GM21367 (cell line): ENCODE measurements at regions not wholly inside any gene's neighbourhood (a gene's known extent, or its start where the extent isn't known, plus 50 kb on each side); places are given as distances from the start of the nearest gene placed in this dataset.
"Not testable (repeated sequence)": the region's sequence is repeated elsewhere in the genome, so short reads cannot be mapped to it uniquely, and the experiment has no call there.

Experiments used
- ATAC-seq: cut with Tn5 transposase; IDR thresholded peaks from one replicate; pipeline ENCODE4 v1.9.1; 2021; ENCODE audit not compliant: unreplicated experiment

GRCh38 chr7:112668561-112668960 lies 121.6 kb downstream of the TMEM168 start:
- ATAC-seq = no peak

- no peak for ATAC-seq
Observed at GRCh38 chr7:112669306-112669705, 120.9 kb downstream of the TMEM168 start.

- ATAC-seq = no peak
Observed at GRCh38 chr7:112670193-112670592, 120.0 kb downstream of the TMEM168 start.

GRCh38 chr7:112678626-112679025 lies 111.6 kb downstream of the TMEM168 start:
- no peak for ATAC-seq

GRCh38 chr7:112689466-112690177 lies 100.6 kb downstream of the TMEM168 start:
- not testable (repeated sequence) for ATAC-seq

GRCh38 chr7:112692333-112692732 lies 97.9 kb downstream of the TMEM168 start:
- no peak for ATAC-seq

GRCh38 chr7:112697211-112697610 lies 93.0 kb downstream of the TMEM168 start:
- ATAC-seq = not testable (repeated sequence)

- ATAC-seq = no peak
Observed at GRCh38 chr7:112699725-112700513, 90.3 kb downstream of the TMEM168 start.

GRCh38 chr7:112701456-112701855 lies 88.7 kb downstream of the TMEM168 start:
- ATAC-seq = no peak

GRCh38 chr7:112707655-112708054 lies 82.5 kb downstream of the TMEM168 start:
- ATAC-seq = peak; percentile 51

- ATAC-seq = no peak
Observed at GRCh38 chr7:112708236-112708635, 82.0 kb downstream of the TMEM168 start.
